H1 (cell line): ENCODE measurements at regions not wholly inside any gene's neighbourhood (a gene's known extent, or its start where the extent isn't known, plus 50 kb on each side); places are given as distances from the start of the nearest gene placed in this dataset.

Experiments
- BRCA1 ChIP-seq: IDR thresholded peaks from 2 replicates; pipeline ENCODE4 v1.6.1; 2012; ENCODE audit warnings: low read depth, low read length, improper control_type of control experiment
- CHD2 ChIP-seq: IDR thresholded peaks from 2 replicates; pipeline ENCODE4 v1.6.1; 2012; ENCODE audit warnings: low read length, improper control_type of control experiment
- CHD7 ChIP-seq: fragments of 300-600 bp; sonication (generic); IDR thresholded peaks from 2 replicates; pipeline ENCODE4 v1.7.1; 2012; ENCODE audit warnings: low read length, moderate library complexity, mild to moderate bottlenecking, inconsistent platforms; ENCODE audit not compliant: insufficient replicate concordance

- TF ChIP-seq CHD7 (no peak), BRCA1 (no peak), CHD2 (no peak)
Measured at GRCh38 chr3:171531716-171532115, 71.5 kb upstream of the TNIK start (continued).
